CD14-positive monocyte (primary cell): ENCODE measurements at regions not wholly inside any gene's neighbourhood (a gene's known extent, or its start where the extent isn't known, plus 50 kb on each side); places are given as distances from the start of the nearest gene placed in this dataset.

Experiments used
- DNase-seq, 3 donors: peaks; one replicate each; pipeline ENCODE4 v3.0.0-alpha.2; 2011 to 2022
- H2AFZ ChIP-seq: 2 replicates; pipeline ENCODE4 v1.6.0; 2012; ENCODE audit warnings: mild to moderate bottlenecking, low read depth, low read length, inconsistent platforms; ENCODE audit not compliant: insufficient read depth, poor library complexity, severe bottlenecking
- H3K27ac ChIP-seq, 2 donors: 1 replicate in 1 of 2; 2 replicates in 1 of 2; pipeline ENCODE4 v1.5.1; 2012 to 2013; ENCODE audit warnings: low read length in 2 of 2, control low read depth in 1 of 2, inconsistent platforms in 1 of 2, low read depth in 1 of 2, mild to moderate bottlenecking in 1 of 2
- H3K27me3 ChIP-seq, 2 donors: one replicate each; pipeline versions ENCODE4 v1.6.0 to v1.6.1; 2011 to 2013; ENCODE audit warnings: low read length in 2 of 2; ENCODE audit not compliant: control insufficient read depth in 2 of 2, insufficient read depth in 2 of 2
- H3K36me3 ChIP-seq, 2 donors: replicated peaks in 1 of 2; 1 replicate in 1 of 2; 2 replicates in 1 of 2; pipeline versions ENCODE4 v1.5.1 to v1.6.1; 2012 to 2013; ENCODE audit warnings: low read length in 2 of 2, control low read depth in 1 of 2, inconsistent platforms in 1 of 2, mild to moderate bottlenecking in 1 of 2; ENCODE audit not compliant: insufficient read depth in 2 of 2, control insufficient read depth in 1 of 2
- H3K4me1 ChIP-seq, 2 donors: 1 replicate in 1 of 2; 2 replicates in 1 of 2; pipeline versions ENCODE4 v1.5.1 to v1.6.1; 2012 to 2013; ENCODE audit warnings: low read length in 2 of 2, control low read depth in 1 of 2, inconsistent platforms in 1 of 2, mild to moderate bottlenecking in 1 of 2, moderate library complexity in 1 of 2; ENCODE audit not compliant: insufficient read depth in 2 of 2, control insufficient read depth in 1 of 2
- H3K4me2 ChIP-seq: replicated peaks from 2 replicates; pipeline ENCODE3; 2012; ENCODE audit warnings: low read length, moderate library complexity, mild to moderate bottlenecking; ENCODE audit not compliant: poor library complexity, severe bottlenecking; ENCODE audit errors: extremely low read depth
- H3K4me3 ChIP-seq, 3 experiments: fragments of 200-600 bp in 1 of 3; sonication (generic) in 1 of 3; replicated peaks in 1 of 3; 1 replicate in 2 of 3; 2 replicates in 1 of 3; pipeline ENCODE4 v1.5.1; 2011 to 2013; ENCODE audit warnings: low read length in 3 of 3, mild to moderate bottlenecking in 3 of 3, control low read depth in 2 of 3, low read depth in 2 of 3, inconsistent platforms in 1 of 3, moderate library complexity in 1 of 3
- H3K79me2 ChIP-seq: 2 replicates; pipeline ENCODE4 v1.6.0; 2012; ENCODE audit warnings: mild to moderate bottlenecking, control low read depth, inconsistent platforms, low read length, moderate library complexity; ENCODE audit not compliant: insufficient read depth
- H3K9ac ChIP-seq: 2 replicates; pipeline ENCODE4 v1.6.0; 2017; ENCODE audit warnings: low read length, mild to moderate bottlenecking; ENCODE audit not compliant: insufficient read depth, poor library complexity, severe bottlenecking
- H3K9me3 ChIP-seq, 2 donors: replicated peaks in 1 of 2; 1 replicate in 1 of 2; 2 replicates in 1 of 2; pipeline versions ENCODE4 v1.5.1 to v1.6.1; 2012 to 2013; ENCODE audit warnings: low read length in 2 of 2, control low read depth in 1 of 2; ENCODE audit not compliant: control insufficient read depth in 1 of 2, insufficient read depth in 1 of 2
- H4K20me1 ChIP-seq: 2 replicates; pipeline ENCODE4 v1.6.0; 2012; ENCODE audit warnings: mild to moderate bottlenecking, low read length, control low read depth, moderate library complexity; ENCODE audit not compliant: insufficient read depth
- H3K27ac Mint-ChIP-seq, 7 donors: one replicate each; pipeline ENCODE4 v1.8.0; 2020; ENCODE audit warnings: mild to moderate bottlenecking in 7 of 7, mixed read lengths in 7 of 7, moderate library complexity in 6 of 7, inconsistent platforms in 2 of 7
- H3K27me3 Mint-ChIP-seq, 3 donors: one replicate each; pipeline ENCODE4 v1.8.0; 2021 to 2022; ENCODE audit warnings: low read depth in 3 of 3, mild to moderate bottlenecking in 3 of 3, mixed read lengths in 3 of 3, moderate library complexity in 3 of 3, inconsistent platforms in 1 of 3
- H3K36me3 Mint-ChIP-seq, 2 donors: one replicate each; pipeline ENCODE4 v1.8.0; 2020; ENCODE audit warnings: mixed read lengths in 2 of 2, inconsistent platforms in 1 of 2, mild to moderate bottlenecking in 1 of 2
- H3K4me1 Mint-ChIP-seq: one replicate; pipeline ENCODE4 v1.8.0; 2020; ENCODE audit warnings: mild to moderate bottlenecking, mixed read lengths
- H3K4me3 Mint-ChIP-seq, 2 donors: one replicate each; pipeline ENCODE4 v1.8.0; 2020; ENCODE audit warnings: mild to moderate bottlenecking in 2 of 2, mixed read lengths in 2 of 2, moderate library complexity in 1 of 2
- H3K9me3 Mint-ChIP-seq, 7 donors: one replicate each; pipeline ENCODE4 v1.8.0; 2020 to 2022; ENCODE audit warnings: mixed read lengths in 7 of 7, mild to moderate bottlenecking in 6 of 7, moderate library complexity in 6 of 7, inconsistent platforms in 2 of 7
- WGBS: methylation state at CpG from one replicate; pipeline ENCODE4 v1.1.5; 2013; ENCODE audit warnings: missing lambda C conversion rate; ENCODE audit not compliant: insufficient coverage; 5-methylcytosine and 5-hydroxymethylcytosine counted together
- intact Hi-C, 2 donors: fragments of 100-400 bp; cut with micrococcal nuclease; formaldehyde crosslinking; loops; one replicate each; pipeline versions ENCODE4 v1.15.0 to v1.15.1; 2023
- TF ChIP-seq, protein P1 (sequence below): fragments of 200-600 bp; IDR thresholded peaks from one replicate; pipeline ENCODE4 v1.8.0; 2022; ENCODE audit warnings: antibody characterized with exemption, mild to moderate bottlenecking

DNA sequence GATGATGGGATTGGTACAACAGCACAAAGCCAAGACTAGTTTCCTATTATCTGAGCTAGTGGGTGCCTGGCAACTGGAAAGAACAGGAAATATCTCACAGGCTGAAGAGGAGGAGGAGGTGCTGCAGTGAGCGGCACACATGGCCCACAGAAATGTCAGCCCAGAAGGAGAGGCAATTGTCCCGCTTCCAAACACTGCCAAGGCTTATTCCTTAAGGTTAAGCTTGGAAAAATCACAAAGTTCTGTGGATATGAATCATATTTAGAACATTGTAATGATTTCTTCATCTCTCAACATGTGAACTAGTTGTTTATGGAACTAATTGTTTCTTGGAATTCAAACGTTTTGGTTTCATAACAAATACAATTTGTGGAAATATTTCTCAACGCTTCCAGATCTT lies 1019.5 kb upstream of the SEMA6A start:
- Histone ChIP-seq H3K9ac (no peak overlapping the region), H3K4me2 (no peak overlapping the region), H3K79me2 (no peaks in the 10 kb centered on the region), H3K27ac (no peak overlapping the region), H3K36me3 (no peaks in the 10 kb centered on the region), H3K4me1 (no peaks in the 10 kb centered on the region), H3K27me3 (no peaks in the 10 kb centered on the region), H4K20me1 (no peaks in the 10 kb centered on the region), H2AFZ (no peak overlapping the region), H3K9me3 (no peaks in the 10 kb centered on the region), H3K4me3 (no peak overlapping the region)
- DNase-seq: no peak
- TF ChIP-seq, protein P1, sequence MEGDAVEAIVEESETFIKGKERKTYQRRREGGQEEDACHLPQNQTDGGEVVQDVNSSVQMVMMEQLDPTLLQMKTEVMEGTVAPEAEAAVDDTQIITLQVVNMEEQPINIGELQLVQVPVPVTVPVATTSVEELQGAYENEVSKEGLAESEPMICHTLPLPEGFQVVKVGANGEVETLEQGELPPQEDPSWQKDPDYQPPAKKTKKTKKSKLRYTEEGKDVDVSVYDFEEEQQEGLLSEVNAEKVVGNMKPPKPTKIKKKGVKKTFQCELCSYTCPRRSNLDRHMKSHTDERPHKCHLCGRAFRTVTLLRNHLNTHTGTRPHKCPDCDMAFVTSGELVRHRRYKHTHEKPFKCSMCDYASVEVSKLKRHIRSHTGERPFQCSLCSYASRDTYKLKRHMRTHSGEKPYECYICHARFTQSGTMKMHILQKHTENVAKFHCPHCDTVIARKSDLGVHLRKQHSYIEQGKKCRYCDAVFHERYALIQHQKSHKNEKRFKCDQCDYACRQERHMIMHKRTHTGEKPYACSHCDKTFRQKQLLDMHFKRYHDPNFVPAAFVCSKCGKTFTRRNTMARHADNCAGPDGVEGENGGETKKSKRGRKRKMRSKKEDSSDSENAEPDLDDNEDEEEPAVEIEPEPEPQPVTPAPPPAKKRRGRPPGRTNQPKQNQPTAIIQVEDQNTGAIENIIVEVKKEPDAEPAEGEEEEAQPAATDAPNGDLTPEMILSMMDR: no peak
- intact Hi-C loops: no loop called here
- no peak overlapping the region for H3K27ac Mint-ChIP-seq
- no peaks in the 10 kb centered on the region for H3K36me3 Mint-ChIP-seq
- WGBS: no CpG with 5 or more reads among the region's 4 CpGs
- H3K27me3 Mint-ChIP-seq: peaks cover 0 to 2% (median 0%) of the 10 kb centered on the region in 3 donors
- no peaks in the 10 kb centered on the region for H3K4me1 Mint-ChIP-seq
- no peak overlapping the region for H3K4me3 Mint-ChIP-seq
- H3K9me3 Mint-ChIP-seq: no peaks in the 10 kb centered on the region

DNA sequence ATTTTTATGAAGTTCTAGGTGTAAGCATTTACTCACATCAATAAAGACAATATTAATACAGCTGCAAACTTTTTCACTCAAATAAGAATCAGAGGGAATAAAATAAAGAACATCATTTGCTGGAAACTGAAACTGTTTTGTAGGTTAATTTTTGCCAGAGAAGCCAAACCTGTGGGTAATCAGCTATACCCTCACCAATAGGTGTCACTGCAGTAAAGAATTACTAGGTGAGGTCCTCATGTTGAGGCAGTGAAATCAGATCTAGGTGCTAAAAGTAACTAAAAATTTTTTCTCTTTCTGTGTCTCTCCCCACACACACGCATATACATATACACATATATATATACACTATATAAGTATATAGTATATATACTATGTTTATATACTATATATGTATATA lies 1016.3 kb upstream of the SEMA6A start:
- no peaks in the 10 kb centered on the region for H3K79me2 ChIP-seq
- intact Hi-C loops: no loop called here
- H3K4me3 Mint-ChIP-seq: no peak overlapping the region
- WGBS: no CpG with 5 or more reads among the region's 1 CpG
- H3K9me3 Mint-ChIP-seq: no peaks in the 10 kb centered on the region
- H4K20me1 ChIP-seq: no peaks in the 10 kb centered on the region
- no peak overlapping the region for H3K27ac Mint-ChIP-seq
- H3K9me3 ChIP-seq: no peaks in the 10 kb centered on the region
- H3K27me3 Mint-ChIP-seq: peaks cover 0 to 2% (median 0%) of the 10 kb centered on the region in 3 donors
- no peaks in the 10 kb centered on the region for H3K27me3 ChIP-seq
- no peak overlapping the region for H3K4me3 ChIP-seq
- no peaks in the 10 kb centered on the region for H3K4me1 Mint-ChIP-seq
- no peak overlapping the region for H3K9ac ChIP-seq
- no peak overlapping the region for H3K4me2 ChIP-seq
- no peak overlapping the region for H3K27ac ChIP-seq
- H3K4me1 ChIP-seq: no peaks in the 10 kb centered on the region
- no peak overlapping the region for H2AFZ ChIP-seq
- TF ChIP-seq, protein P1: peak; percentile 19
- H3K36me3 ChIP-seq: no peaks in the 10 kb centered on the region
- no peaks in the 10 kb centered on the region for H3K36me3 Mint-ChIP-seq
- DNase-seq: no peak
